ENCODE measurements at regions not wholly inside any gene's neighbourhood (a gene's known extent, or its start where the extent isn't known, plus 50 kb on each side); places are given as distances from the start of the nearest gene placed in this dataset.

GRCh38 chr21:38913120-38913892, 107.6 kb downstream of the ETS2 start (continued):
- TF ChIP-seq GFI1B (tag by site-specific recombination; IDR thresholded peaks at IDR 0.05) (no peak), ZNF777 (tag by site-specific recombination; IDR thresholded peaks at IDR 0.05; ENCODE audit: borderline replicate concordance) (no peak), ZSCAN23 (tag by site-specific recombination; IDR thresholded peaks at IDR 0.05) (peak; percentile 87; the same call in 1 of the 2 replicates), ZNF184 (tag by site-specific recombination; IDR thresholded peaks at IDR 0.05) (no peak), ZNF335 (tag by site-specific recombination; conservative IDR thresholded peaks at IDR 0.05) (no peak), GLI4 (tag by site-specific recombination; IDR thresholded peaks at IDR 0.05) (peak; percentile 84), PATZ1 (tag by site-specific recombination; IDR thresholded peaks at IDR 0.05) (peak; percentile 64), ZBTB17 (tag by site-specific recombination; IDR thresholded peaks at IDR 0.05) (peak; percentile 63), ZSCAN30 (tag by site-specific recombination; IDR thresholded peaks at IDR 0.05) (no peak), ZNF560 (tag by site-specific recombination; IDR thresholded peaks at IDR 0.05; ENCODE audit: borderline replicate concordance) (no peak), ZNF707 (tag by site-specific recombination; IDR thresholded peaks at IDR 0.05) (peak; percentile 49; the same call in 1 of the 2 replicates), RBAK (tag by site-specific recombination; IDR thresholded peaks at IDR 0.05) (no peak), ZNF292 (tag by site-specific recombination; IDR thresholded peaks at IDR 0.05; ENCODE audit: borderline replicate concordance, low read depth) (no peak), ZNF501 (tag by site-specific recombination; IDR thresholded peaks at IDR 0.05) (no peak)
- TF ChIP-seq, protein P1, sequence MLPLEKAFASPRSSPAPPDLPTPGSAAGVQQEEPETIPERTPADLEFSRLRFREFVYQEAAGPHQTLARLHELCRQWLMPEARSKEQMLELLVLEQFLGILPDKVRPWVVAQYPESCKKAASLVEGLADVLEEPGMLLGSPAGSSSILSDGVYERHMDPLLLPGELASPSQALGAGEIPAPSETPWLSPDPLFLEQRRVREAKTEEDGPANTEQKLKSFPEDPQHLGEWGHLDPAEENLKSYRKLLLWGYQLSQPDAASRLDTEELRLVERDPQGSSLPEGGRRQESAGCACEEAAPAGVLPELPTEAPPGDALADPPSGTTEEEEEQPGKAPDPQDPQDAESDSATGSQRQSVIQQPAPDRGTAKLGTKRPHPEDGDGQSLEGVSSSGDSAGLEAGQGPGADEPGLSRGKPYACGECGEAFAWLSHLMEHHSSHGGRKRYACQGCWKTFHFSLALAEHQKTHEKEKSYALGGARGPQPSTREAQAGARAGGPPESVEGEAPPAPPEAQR (tag by site-specific recombination; IDR thresholded peaks at IDR 0.05) = no peak

DNA sequence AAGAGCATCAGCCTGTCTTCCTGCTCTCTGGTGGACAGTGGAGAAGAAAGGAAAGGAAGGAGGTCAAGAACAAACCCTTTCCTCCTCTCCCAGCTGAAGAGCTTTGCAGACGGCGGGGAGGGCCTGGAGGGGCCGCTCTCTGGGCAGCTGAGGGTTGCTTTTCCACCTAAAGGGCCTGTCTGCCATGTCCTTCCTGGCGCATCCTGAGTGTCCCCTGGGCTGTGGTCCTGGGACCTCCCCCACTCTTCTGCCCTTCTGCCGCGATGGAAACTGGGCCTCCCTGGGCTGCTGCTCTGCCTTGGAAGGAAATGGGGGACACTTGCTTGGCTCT, 107.0 kb downstream of the ETS2 start:
- Histone ChIP-seq H3K36me3 (ENCODE audit: control insufficient read depth in 2 of 2, insufficient read depth in 1 of 2, low read length in 2 of 2) (no peaks in the 10 kb centered on the region), H3K4me3 (ENCODE audit: low read depth, low read length) (no peak overlapping the region), H3K27ac (ENCODE audit: extremely low read depth, low read depth, low read length) (no peak overlapping the region), H3K9me3 (ENCODE audit: control insufficient read depth, insufficient read depth, low read depth, low read length) (no peaks in the 10 kb centered on the region), H3K4me1 (ENCODE audit: control insufficient read depth, insufficient read depth, low read length) (no peaks in the 10 kb centered on the region; the same call in 1 of the 2 replicates)
- ChIA-PET CTCF (no interaction called here), POLR2A (no interaction called here)
- TF ChIP-seq ZNF214 (tag by site-specific recombination; IDR thresholded peaks at IDR 0.05; ENCODE audit: borderline replicate concordance) (no peak), PRDM1 (tag by site-specific recombination; IDR thresholded peaks at IDR 0.05) (no peak), ZNF155 (tag by site-specific recombination; IDR thresholded peaks at IDR 0.05) (no peak), AEBP2 (tag by site-specific recombination; IDR thresholded peaks at IDR 0.05; ENCODE audit: borderline replicate concordance) (no peak), GFI1B (tag by site-specific recombination; IDR thresholded peaks at IDR 0.05) (no peak), ZSCAN5A (tag by site-specific recombination; IDR thresholded peaks at IDR 0.05) (no peak), PRDM2 (tag by site-specific recombination; IDR thresholded peaks at IDR 0.05; ENCODE audit: borderline replicate concordance) (no peak), ZNF791 (tag by site-specific recombination; IDR thresholded peaks at IDR 0.05) (no peak), FEZF1 (tag by site-specific recombination; IDR thresholded peaks at IDR 0.05) (no peak)
